ENCODE measurements at regions not wholly inside any gene's neighbourhood (a gene's known extent, or its start where the extent isn't known, plus 50 kb on each side); places are given as distances from the start of the nearest gene placed in this dataset.

GRCh38 chr5:173781432-173781815 lies 106.7 kb upstream of the CPEB4 start:
- no peak overlapping the region for H2BK12ac ChIP-seq (ENCODE audit: insufficient read length, low read depth, low read length)
- no peak overlapping the region for H4K8ac ChIP-seq (replicated peaks; ENCODE audit: insufficient read length, low read depth, low read length)
- no peaks in the 10 kb centered on the region for H4K20me1 ChIP-seq (ENCODE audit: control insufficient read depth, insufficient read depth, insufficient read length)
- no peak overlapping the region for H2BK15ac ChIP-seq (ENCODE audit: low read depth, low read length)
- H3K4ac ChIP-seq (ENCODE audit: low read depth, low read length): no peak overlapping the region
- H3K18ac ChIP-seq (ENCODE audit: insufficient read length, low read depth, low read length): no peak overlapping the region
- no peak for DNase-seq
- Mint-ChIP-seq H3K9me3 (no peaks in the 10 kb centered on the region), H3K27me3 (ENCODE audit: low read depth) (no peaks in the 10 kb centered on the region; the same call in 1 of the 2 replicates), H3K4me3 (no peak overlapping the region), H3K27ac (no peak overlapping the region), H3K4me1 (peaks cover 23 to 33% of the 10 kb centered on the region in 2 experiments), H3K36me3 (ENCODE audit: insufficient read depth in 1 of 3, low read depth in 3 of 3) (no peaks in the 10 kb centered on the region)
- H3K4me2 ChIP-seq (ENCODE audit: insufficient read depth, insufficient read length, low read length): no peak overlapping the region
- H2BK5ac ChIP-seq (ENCODE audit: insufficient read length, low read length): no peak overlapping the region
- TF ChIP-seq CTCF (conservative IDR thresholded peaks at IDR 0.05): no peak
- no peak overlapping the region for H2BK20ac ChIP-seq (ENCODE audit: low read depth, low read length, poor library complexity, severe bottlenecking)
- no peaks in the 10 kb centered on the region for H3K79me1 ChIP-seq (ENCODE audit: insufficient read depth, low read depth, low read length, poor library complexity, severe bottlenecking)
- no peaks in the 10 kb centered on the region for H3K23me2 ChIP-seq (ENCODE audit: insufficient read length, low read depth, low read length, poor library complexity, severe bottlenecking)
- H4K91ac ChIP-seq (ENCODE audit: insufficient read length, low read depth, low read length): no peak overlapping the region
- no peak overlapping the region for H3K27ac ChIP-seq (ENCODE audit: insufficient read length, low read depth, low read length)
- no peaks in the 10 kb centered on the region for H3K9me3 ChIP-seq (ENCODE audit: control insufficient read depth, low read depth, low read length)
- H3K56ac ChIP-seq (ENCODE audit: insufficient read length, low read depth, low read length): no peak overlapping the region
- H2BK120ac ChIP-seq (ENCODE audit: low read depth, low read length, poor library complexity, severe bottlenecking): no peak overlapping the region
- no peak overlapping the region for H4K5ac ChIP-seq (ENCODE audit: insufficient read length, low read depth, low read length)
- no peak overlapping the region for H3K14ac ChIP-seq (ENCODE audit: insufficient read depth, low read length)
- H3T11ph ChIP-seq (ENCODE audit: low read length): no peak overlapping the region
- H2AFZ ChIP-seq (ENCODE audit: low read length): no peak overlapping the region
- no CpG with 5 or more reads among the region's 4 CpGs for WGBS (ENCODE audit: extremely low coverage, insufficient read length, low lambda C conversion rate)
- no peak overlapping the region for H2AK5ac ChIP-seq (ENCODE audit: insufficient read length, low read length)
- H3K4me1 ChIP-seq (ENCODE audit: insufficient read depth, low read length): peaks cover 2% of the 10 kb centered on the region
- no peaks in the 10 kb centered on the region for H3K27me3 ChIP-seq (ENCODE audit: insufficient read depth, low read length)
- no peak overlapping the region for H3K23ac ChIP-seq (ENCODE audit: insufficient read length, low read depth, low read length)
- no peaks in the 10 kb centered on the region for H3K79me2 ChIP-seq (ENCODE audit: insufficient read depth, low read length)
- no peak overlapping the region for H3K9ac ChIP-seq (ENCODE audit: extremely low read depth, insufficient read length, low read length)

Data from H9 (cell line).